SK-N-SH (cell line): ENCODE measurements at regions not wholly inside any gene's neighbourhood (a gene's known extent, or its start where the extent isn't known, plus 50 kb on each side); places are given as distances from the start of the nearest gene placed in this dataset.

Experiments used
- CTCF ChIA-PET: fragments of 300-600, 350-600 bp; formaldehyde crosslinking; extraction: SDS; loops from one replicate; lab custom pipeline; 2021; lab: Yijun Ruan, JAX
- POLR2A ChIA-PET: fragments of 350-600 bp; sonication (Branson Sonifier 250); formaldehyde crosslinking; extraction: SDS; loops from one replicate; lab custom pipeline; 2020; ENCODE audit warnings: antibody characterized with exemption, inconsistent platforms; lab: Yijun Ruan, JAX
- DNase-seq: peaks from one replicate; pipeline ENCODE4 v3.0.0; 2012
- H2AFZ ChIP-seq: fragments of 200-600 bp; sonication (generic); 2 replicates; pipeline ENCODE4 v1.8.1; 2016; ENCODE audit warnings: antibody characterized with exemption, mild to moderate bottlenecking, low read depth
- H3F3A ChIP-seq: fragments of 200-600 bp; sonication (generic); replicated peaks from 2 replicates; pipeline ENCODE3; 2016; ENCODE audit warnings: antibody characterized with exemption, mild to moderate bottlenecking; ENCODE audit not compliant: insufficient read depth
- H3K27ac ChIP-seq, 2 experiments: fragments of 200-500 bp in 1 of 2; fragments of 200-600 bp in 1 of 2; sonication (Bioruptor generic) in 1 of 2; sonication (generic), shearing (Covaris generic) in 1 of 2; 2 replicates each; pipeline versions ENCODE4 v1.5.1 to v1.6.1; 2014 to 2016; ENCODE audit warnings: low read depth in 2 of 2, inconsistent platforms in 1 of 2, low read length in 1 of 2, mild to moderate bottlenecking in 1 of 2, mixed read lengths in 1 of 2
- H3K27me3 ChIP-seq: fragments of 200-600 bp; sonication (generic), shearing (Covaris generic); 2 replicates; pipeline ENCODE4 v1.6.1; 2016; ENCODE audit warnings: mixed run types; ENCODE audit not compliant: insufficient read depth
- H3K36me3 ChIP-seq, 2 experiments: fragments of 200-500 bp in 1 of 2; fragments of 200-600 bp in 1 of 2; sonication (Bioruptor generic) in 1 of 2; sonication (generic) in 1 of 2; replicated peaks in 1 of 2; 2 replicates each; pipeline versions ENCODE3 to v1.5.1; 2014 to 2016; ENCODE audit warnings: low read length in 1 of 2, mild to moderate bottlenecking in 1 of 2; ENCODE audit not compliant: insufficient read depth in 2 of 2, control insufficient read depth in 1 of 2
- H3K4me1 ChIP-seq, 2 experiments: fragments of 200-500 bp in 1 of 2; fragments of 200-600 bp in 1 of 2; sonication (Bioruptor generic) in 1 of 2; sonication (generic), shearing (Covaris generic) in 1 of 2; 2 replicates each; pipeline versions ENCODE4 v1.5.1 to v1.6.1; 2014 to 2016; ENCODE audit warnings: low read depth in 1 of 2, low read length in 1 of 2, mixed run types in 1 of 2; ENCODE audit not compliant: insufficient read depth in 2 of 2, control insufficient read depth in 1 of 2
- H3K4me2 ChIP-seq: fragments of 200-600 bp; sonication (generic), shearing (Covaris generic); 2 replicates; pipeline ENCODE4 v1.6.1; 2017; ENCODE audit warnings: mixed run types
- H3K4me3 ChIP-seq, 2 experiments: fragments of 200-500 bp in 1 of 2; fragments of 200-600 bp in 1 of 2; sonication (Bioruptor generic) in 1 of 2; sonication (generic), shearing (Covaris generic) in 1 of 2; 2 replicates each; pipeline versions ENCODE4 v1.5.1 to v1.8.1; 2014 to 2016; ENCODE audit warnings: low read depth in 2 of 2, inconsistent platforms in 1 of 2, low read length in 1 of 2, mild to moderate bottlenecking in 1 of 2, mixed read lengths in 1 of 2, moderate library complexity in 1 of 2
- H3K79me2 ChIP-seq: fragments of 200-600 bp; sonication (generic); 2 replicates; pipeline ENCODE4 v1.8.1; 2017; ENCODE audit warnings: mild to moderate bottlenecking; ENCODE audit not compliant: insufficient read depth
- H3K9ac ChIP-seq: fragments of 200-600 bp; sonication (generic); 2 replicates; pipeline ENCODE4 v1.6.1; 2017; ENCODE audit warnings: mixed run types
- H3K9me2 ChIP-seq: fragments of 200-600 bp; sonication (generic); 2 replicates; pipeline ENCODE4 v1.6.1; 2017; ENCODE audit warnings: mixed run types
- H3K9me3 ChIP-seq: fragments of 200-600 bp; sonication (generic); 2 replicates; pipeline ENCODE4 v1.6.1; 2017; ENCODE audit warnings: mixed run types, mild to moderate bottlenecking, moderate library complexity
- H4K20me1 ChIP-seq: fragments of 200-600 bp; sonication (generic); 2 replicates; pipeline ENCODE4 v1.6.1; 2017; ENCODE audit warnings: mild to moderate bottlenecking, mixed run types; ENCODE audit not compliant: insufficient read depth
- CHD2 ChIP-seq: fragments of 150-350 bp; IDR thresholded peaks from 2 replicates; pipeline ENCODE4 v1.6.1; 2018; ENCODE audit warnings: low read length; ENCODE audit not compliant: partially characterized antibody
- ELF1 ChIP-seq: IDR thresholded peaks from 2 replicates; pipeline ENCODE4 v1.4.0; 2012
- FOXJ3 ChIP-seq: sonication (generic); formaldehyde crosslinking; IDR thresholded peaks from 2 replicates; pipeline ENCODE4 v1.5.1; 2020; ENCODE audit warnings: mild to moderate bottlenecking, missing genetic modification reagents
- RAD21 ChIP-seq: IDR thresholded peaks from 2 replicates; pipeline ENCODE4 v1.6.1; 2012; ENCODE audit warnings: mild to moderate bottlenecking, low read length
- RFX5 ChIP-seq: IDR thresholded peaks from 2 replicates; pipeline ENCODE4 v1.6.1; 2012; ENCODE audit warnings: mild to moderate bottlenecking, improper control_type of control experiment, low read length
- SIN3A ChIP-seq: IDR thresholded peaks from 2 replicates; pipeline ENCODE4 v1.6.1; 2012; ENCODE audit warnings: low read depth, mild to moderate bottlenecking, low read length, moderate library complexity, borderline replicate concordance
- TCF12 ChIP-seq: IDR thresholded peaks from 2 replicates; pipeline ENCODE4 v1.4.0; 2012
- USF1 ChIP-seq: IDR thresholded peaks from 2 replicates; pipeline ENCODE4 v1.4.0; 2012; ENCODE audit warnings: low read depth, borderline replicate concordance
- ZBTB33 ChIP-seq: IDR thresholded peaks from 2 replicates; pipeline ENCODE4 v1.4.0; 2012; ENCODE audit warnings: low read depth, borderline replicate concordance
- WGBS: methylation state at CpG from one replicate; pipeline ENCODE4 v1.1.6; 2017; ENCODE audit warnings: low lambda C conversion rate; 5-methylcytosine and 5-hydroxymethylcytosine counted together
- TF ChIP-seq, protein P1 (sequence below): fragments of 150-350 bp; IDR thresholded peaks from 2 replicates; pipeline ENCODE4 v1.6.1; 2016; ENCODE audit warnings: mild to moderate bottlenecking, low read depth, low read length

DNA sequence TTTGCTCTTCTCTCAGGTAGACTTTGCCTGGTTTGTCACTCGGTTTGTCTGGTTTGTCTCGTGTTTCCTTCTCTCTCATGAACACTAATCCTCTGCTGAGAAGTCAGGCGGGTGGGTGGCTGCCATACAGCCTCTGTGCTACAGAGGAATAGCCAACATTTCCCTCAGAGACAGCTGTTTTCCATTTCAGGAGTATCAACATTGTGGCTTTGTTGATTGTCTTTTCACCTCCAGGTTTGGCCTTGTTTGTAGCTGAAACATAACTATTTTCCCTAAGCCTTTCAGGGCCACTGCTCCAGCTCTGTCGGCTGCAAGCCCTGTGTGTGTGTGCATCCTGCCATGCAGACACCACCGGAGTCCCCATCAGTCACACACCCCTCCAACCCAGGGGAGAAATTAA lies 122.8 kb downstream of the BAMBI start:
- no peaks in the 10 kb centered on the region for H3K27me3 ChIP-seq
- 62% methylated on average over 5 of the region's 5 CpGs for WGBS
- H3K27ac ChIP-seq = peak overlapping the region in 1 of 2 experiments; percentile 70; a peak in 2 of 4 replicates
- no peaks in the 10 kb centered on the region for H4K20me1 ChIP-seq
- ChIA-PET CTCF (interaction anchor here (0.8 to 1.4 kb wide), 3 partner anchors 34 to 136 kb away, joined by 3 to 5 read pairs (median 3); partner anchors contain the start of gene BAMBI), POLR2A (no interaction called here)
- H3K4me1 ChIP-seq = peaks cover 4 to 13% of the 10 kb centered on the region in 2 experiments; a peak in 2 of 4 replicates
- H3K36me3 ChIP-seq = no peaks in the 10 kb centered on the region
- no peak for DNase-seq
- TF ChIP-seq, protein P1, sequence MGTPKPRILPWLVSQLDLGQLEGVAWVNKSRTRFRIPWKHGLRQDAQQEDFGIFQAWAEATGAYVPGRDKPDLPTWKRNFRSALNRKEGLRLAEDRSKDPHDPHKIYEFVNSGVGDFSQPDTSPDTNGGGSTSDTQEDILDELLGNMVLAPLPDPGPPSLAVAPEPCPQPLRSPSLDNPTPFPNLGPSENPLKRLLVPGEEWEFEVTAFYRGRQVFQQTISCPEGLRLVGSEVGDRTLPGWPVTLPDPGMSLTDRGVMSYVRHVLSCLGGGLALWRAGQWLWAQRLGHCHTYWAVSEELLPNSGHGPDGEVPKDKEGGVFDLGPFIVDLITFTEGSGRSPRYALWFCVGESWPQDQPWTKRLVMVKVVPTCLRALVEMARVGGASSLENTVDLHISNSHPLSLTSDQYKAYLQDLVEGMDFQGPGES = no peak
- TF ChIP-seq RAD21 = 0 out of 2 replicates have a peak, but pooled peaks have one; percentile 10
- no peak overlapping the region for H3K4me3 ChIP-seq
- no peaks in the 10 kb centered on the region for H3K79me2 ChIP-seq
- H2AFZ ChIP-seq = no peak overlapping the region
- no peak overlapping the region for H3K4me2 ChIP-seq
- H3K9me2 ChIP-seq = no peaks in the 10 kb centered on the region
- H3F3A ChIP-seq = no peaks in the 10 kb centered on the region
- H3K9ac ChIP-seq = no peak overlapping the region
- no peaks in the 10 kb centered on the region for H3K9me3 ChIP-seq

DNA sequence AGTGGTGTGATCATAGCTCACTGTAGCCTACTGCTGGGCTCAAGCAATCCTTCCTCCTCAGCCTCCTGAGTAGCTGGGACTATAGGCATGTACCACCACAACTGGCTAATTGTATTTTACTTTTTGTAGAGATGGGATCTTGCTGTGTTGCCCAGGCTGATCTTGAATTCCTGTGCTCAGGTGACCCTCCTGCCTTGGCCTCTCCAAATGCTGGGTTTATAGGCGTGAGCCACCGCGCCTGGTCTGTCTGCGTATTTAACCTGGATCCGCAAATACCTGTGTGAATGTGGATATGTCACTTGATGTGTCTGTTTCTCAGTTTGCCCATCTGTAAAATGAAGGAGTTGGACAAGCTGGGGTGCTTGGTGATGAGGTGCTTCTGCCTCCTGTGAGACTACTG lies 123.9 kb downstream of the BAMBI start:
- Histone ChIP-seq H2AFZ (no peak overlapping the region), H3K4me3 (no peak overlapping the region), H3K9me3 (no peaks in the 10 kb centered on the region), H3K79me2 (no peaks in the 10 kb centered on the region), H3K9ac (no peak overlapping the region), H3F3A (no peaks in the 10 kb centered on the region), H3K9me2 (no peaks in the 10 kb centered on the region), H3K27ac (no peak overlapping the region; a peak in 1 of 4 replicates), H3K27me3 (no peaks in the 10 kb centered on the region), H3K4me1 (peaks cover 4 to 13% of the 10 kb centered on the region in 2 experiments; a peak in 2 of 4 replicates), H3K36me3 (no peaks in the 10 kb centered on the region), H3K4me2 (no peak overlapping the region), H4K20me1 (no peaks in the 10 kb centered on the region)
- ChIA-PET CTCF (no interaction called here), POLR2A (no interaction called here)
- DNase-seq = no peak
- 98% methylated on average over 5 of the region's 5 CpGs for WGBS
- no peak for TF ChIP-seq TCF12
- TF ChIP-seq FOXJ3 = no peak
- TF ChIP-seq SIN3A = no peak
- TF ChIP-seq RFX5 = no peak
- no peak for TF ChIP-seq USF1
- TF ChIP-seq ZBTB33 = no peak
- TF ChIP-seq, protein P1 = no peak
- TF ChIP-seq CHD2 = no peak
- no peak for TF ChIP-seq ELF1
